ENCODE measurements at regions not wholly inside any gene's neighbourhood (a gene's known extent, or its start where the extent isn't known, plus 50 kb on each side); places are given as distances from the start of the nearest gene placed in this dataset.

- TF ChIP-seq EP300 (IDR thresholded peaks at IDR 0.05; ENCODE audit: borderline replicate concordance) (no peak), YY1 (IDR thresholded peaks at IDR 0.05; ENCODE audit: low read depth) (no peak), RAD21 (IDR thresholded peaks at IDR 0.05; ENCODE audit: low read depth) (no peak), REST (IDR thresholded peaks at IDR 0.05; ENCODE audit: low read depth) (no peak), CREB1 (IDR thresholded peaks at IDR 0.05; ENCODE audit: low read depth) (no peak)
Measured at GRCh38 chr6:21993841-21994240, 303.0 kb downstream of the PRL start.
